ENCODE measurements at regions not wholly inside any gene's neighbourhood (a gene's known extent, or its start where the extent isn't known, plus 50 kb on each side); places are given as distances from the start of the nearest gene placed in this dataset.

DNA sequence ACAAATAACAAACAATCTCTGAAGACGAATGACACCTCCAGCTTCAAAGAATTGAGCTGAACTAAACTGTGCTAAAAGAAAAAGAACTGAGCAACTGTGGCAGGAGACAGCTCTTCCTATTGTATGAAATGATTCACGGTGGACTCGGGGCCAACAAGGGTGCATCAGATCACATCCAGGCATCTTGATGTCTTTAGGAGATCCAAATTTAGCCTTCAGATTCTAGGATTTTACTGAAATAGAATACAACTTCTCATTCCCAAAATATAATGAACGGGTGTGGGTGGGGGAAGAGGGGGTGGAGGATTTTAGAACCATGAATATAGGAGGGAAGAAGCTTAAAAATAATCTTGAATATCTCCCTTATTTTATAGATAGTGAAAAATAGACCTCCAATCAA, 631.8 kb downstream of the ELAVL2 start:
- no peak for DNase-seq

DNA sequence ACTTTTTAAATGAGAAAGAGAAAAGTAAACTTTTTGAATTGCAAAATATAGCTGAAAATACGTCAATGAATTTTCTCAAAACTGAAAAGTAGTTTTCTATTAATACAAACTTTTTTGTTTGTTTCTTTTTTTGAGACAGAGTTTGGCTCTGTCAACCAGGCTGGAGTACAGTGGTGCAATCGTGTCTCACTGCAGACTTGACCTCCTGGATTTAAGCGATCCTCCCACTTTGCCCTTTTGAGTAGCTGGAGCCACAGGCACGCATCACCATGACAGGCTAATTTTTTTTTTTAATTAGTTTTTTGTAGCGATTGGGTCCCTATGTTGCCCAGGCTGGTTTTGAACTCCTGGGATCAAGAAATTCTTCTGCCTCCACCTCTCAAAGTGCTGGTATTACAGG, 610.4 kb downstream of the ELAVL2 start:
- no peak for DNase-seq

DNA sequence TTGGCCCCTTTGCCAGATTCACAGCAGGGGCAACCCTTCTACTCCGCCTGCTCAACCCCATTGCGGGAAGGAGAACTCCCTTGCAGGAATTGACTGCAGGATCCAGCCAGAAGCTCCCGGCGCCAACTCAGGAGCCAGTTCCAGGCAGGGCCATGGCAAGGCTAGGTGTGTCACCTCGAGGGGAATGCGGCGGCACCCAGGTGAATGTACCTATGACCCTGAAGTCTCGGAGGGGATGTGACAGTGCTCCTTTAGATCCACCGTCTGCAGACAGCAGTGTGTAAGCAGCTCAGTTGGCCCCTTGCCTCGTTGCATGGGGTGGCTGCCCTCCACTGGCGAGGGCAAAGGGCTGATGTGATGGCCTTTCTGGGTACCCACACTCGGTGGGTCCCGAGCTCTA, 606.6 kb downstream of the ELAVL2 start:
- no peak for DNase-seq

DNA sequence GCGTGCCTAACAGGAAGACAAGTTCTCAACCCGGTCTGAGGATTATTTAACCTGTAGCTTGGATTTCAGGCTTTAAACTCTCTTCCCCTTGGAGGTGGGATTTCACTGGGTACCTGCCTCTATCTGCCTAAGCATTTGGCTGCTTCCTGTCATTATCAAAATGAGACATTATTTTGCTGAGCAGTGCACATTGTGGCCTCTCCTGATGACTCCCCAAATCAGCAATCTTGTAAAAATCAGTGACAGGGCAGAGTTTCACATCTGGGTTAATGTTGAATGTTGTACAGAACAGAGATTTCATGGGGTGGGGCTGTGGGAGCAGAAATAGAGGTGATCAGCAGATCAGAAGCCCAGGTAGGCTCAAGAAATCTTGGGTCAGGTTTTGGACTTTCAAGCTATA, 605.9 kb downstream of the ELAVL2 start:
- no peak for DNase-seq

DNA sequence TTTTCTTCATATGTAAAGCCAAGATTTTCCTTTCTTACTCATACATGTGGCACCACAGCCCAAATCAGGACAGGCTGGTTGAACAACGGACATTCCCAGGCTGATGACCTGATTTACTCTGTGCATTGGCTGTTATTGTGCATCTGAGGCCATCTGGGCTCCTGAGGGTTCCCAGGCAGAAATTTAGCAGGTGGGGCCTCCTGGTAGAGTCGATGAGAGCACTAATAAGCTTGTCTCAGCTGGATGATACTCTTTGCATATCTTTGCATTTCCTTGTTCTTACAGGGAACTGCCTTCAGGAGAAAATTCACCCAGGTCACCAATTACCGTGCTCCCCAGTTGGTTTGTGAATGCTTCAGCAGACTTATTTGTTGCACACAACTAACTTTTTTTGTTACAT, 605.1 kb downstream of the ELAVL2 start:
- no peak for DNase-seq

DNA sequence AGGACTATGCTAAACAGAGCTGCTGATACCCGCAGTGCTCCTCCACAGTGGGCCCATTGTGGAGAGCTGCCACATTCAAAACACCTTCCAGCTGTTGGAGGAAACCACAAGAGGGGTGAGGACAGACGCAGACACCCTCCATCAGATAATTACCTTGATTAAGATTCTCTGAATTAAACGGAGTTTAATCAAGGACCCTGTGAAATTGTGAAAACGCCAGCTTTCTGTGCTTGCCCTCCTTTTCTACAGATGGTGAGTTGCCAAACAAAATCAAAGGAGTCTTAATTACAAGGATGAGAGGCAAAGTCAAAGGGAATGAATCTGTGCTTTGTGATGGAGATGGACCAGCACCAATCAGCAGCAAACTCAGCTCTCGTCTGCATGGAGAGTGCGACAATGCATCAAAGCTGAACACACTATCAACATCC, 596.1 kb downstream of the ELAVL2 start:
- no peak for DNase-seq

DNA sequence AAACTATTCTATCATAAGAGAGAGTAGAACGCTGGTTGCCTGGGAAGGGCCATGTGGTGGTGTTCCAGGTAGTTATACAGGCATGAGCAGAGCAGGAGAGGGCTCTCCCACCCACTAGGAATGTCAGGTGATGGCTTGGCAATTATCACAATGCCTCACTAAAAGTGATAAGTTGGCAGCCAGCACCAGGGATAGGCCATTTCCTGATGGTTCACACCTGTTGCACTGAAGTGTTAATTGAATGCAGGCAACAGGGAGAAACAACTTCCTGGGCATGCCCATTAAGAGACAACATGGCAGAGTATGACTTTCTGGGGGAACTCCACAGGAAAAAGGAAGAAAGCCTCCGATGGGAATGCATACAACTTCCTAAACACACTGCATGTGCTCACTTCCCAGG, 593.2 kb downstream of the ELAVL2 start:
- DNase-seq = no peak

DNA sequence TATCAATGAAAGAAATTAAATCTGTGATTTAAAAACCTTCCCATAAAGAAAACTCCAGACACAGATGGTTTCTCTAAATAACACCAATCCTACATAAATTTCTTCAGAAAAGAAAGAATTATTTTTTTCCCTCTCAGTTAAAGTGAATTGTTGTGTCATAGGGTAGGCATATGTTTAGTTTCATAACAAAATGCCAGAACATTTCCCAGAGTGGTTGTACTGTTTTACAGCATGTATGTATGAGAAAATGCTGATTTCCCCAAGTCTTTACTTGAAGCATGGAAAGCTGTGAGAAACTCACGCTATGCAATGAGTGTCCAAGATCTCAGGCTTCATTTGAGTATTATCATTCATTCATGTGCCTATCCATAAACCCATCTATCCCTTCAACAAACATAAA, 582.5 kb downstream of the ELAVL2 start:
- DNase-seq = no peak

DNA sequence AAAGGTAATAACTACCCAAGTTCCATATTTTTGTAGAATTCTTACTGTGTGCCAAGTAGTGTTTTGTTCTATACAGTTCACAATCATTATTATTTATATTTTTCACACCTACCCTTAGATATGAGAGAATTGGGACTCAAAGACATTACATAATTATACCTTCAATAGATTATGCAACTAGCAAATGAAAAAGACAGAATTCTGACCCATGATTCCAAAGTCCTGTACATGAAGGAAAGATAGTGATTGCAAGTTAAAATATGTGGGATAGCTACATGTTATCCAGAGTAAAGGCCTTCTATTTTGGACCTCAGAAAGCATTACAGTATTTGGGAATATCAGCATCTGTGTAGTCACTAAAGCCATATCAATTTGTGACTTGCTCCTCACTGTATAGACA, 581.0 kb downstream of the ELAVL2 start:
- no peak for DNase-seq

DNA sequence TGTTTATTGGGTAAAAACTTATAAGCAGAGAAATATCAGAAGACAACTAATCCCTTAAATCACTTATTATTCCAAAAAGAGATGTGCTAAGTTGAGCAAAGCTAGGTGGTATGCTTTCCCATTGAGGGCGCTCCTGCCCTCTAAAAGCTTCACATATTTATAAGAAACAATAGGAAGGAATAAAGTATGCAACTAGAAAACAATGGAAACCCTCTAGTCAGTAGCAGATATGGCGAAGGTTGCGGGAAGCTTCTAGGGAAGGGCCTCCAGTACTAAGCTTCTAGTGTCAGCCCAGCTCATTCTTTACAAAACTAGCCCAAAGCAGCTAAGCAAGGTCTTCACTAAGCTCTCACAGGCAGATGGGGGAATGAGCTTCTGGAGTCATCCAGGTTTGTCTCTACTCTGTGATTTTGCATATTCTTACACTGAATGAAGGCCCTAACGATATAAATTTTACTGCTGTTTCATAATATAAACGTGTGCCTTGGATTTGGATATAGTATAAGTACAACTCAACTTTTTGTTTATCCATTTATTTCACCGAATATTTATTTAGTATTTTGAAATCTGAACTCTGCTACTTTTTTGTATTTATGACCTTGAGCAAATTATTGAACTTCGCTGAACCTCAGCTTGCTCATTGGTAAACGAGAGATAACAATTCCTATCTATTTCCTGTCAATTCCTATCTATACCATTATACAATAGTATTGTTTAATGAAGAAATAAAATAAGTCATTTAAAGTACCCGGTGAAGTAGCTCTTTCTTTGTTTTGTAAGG, 571.4 kb downstream of the ELAVL2 start:
- no peak for DNase-seq

DNA sequence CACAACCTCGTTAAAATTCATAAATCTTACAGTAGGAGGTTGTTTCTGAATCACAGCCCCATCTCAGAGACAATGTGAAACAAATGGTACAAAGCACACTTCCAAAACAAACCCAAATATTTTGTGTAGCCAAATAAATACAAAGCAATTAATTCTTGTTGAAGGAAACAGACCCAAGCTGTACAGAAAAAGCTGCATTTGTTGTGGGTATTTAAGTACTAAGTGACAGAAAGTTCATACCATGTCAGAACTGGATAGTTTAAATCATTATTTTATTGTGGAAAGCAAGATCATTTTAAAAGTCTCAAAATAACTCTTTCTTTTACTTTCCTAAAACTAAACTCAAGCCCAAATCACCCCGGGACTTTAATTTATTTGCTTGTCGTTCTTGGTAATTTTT, 570.7 kb downstream of the ELAVL2 start:
- DNase-seq = no peak

DNA sequence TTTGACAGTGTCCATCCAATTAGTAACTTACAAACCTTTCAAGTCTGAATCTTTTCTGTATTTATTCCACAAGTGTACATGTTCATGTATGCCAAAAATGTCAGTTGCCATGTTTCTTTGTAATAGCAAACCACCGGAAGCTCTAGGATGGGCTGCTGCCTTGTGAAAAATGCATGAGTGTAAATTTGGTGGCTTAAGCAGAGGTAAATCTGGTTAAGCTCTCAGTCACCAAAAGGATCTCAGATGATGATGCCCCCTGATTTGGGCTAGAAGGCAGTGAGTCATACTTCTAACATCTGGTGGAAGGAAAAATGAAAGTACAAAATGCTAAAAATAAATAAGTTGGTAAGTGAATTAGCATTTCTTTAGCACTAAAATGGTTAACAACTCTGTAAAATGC, 567.5 kb downstream of the ELAVL2 start:
- no peak for DNase-seq

DNA sequence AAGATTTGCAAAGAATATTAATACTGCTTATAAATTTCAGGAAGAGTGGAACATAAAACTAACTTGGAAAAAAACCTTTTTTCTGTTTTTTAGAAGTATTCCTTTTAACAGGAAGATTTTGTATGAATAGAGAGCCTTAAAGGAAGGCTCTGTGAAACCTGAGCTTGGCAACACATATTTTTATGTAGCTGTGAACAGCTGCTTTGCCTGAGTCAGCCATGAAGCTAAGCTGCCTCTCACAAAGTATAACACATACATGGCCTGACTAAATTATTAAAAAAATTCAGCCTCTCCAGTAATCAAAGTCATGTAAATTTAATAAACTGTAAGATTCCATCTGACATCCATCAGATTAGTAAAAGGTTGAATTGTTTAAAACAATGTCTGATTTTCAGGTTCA, 547.5 kb downstream of the ELAVL2 start:
- DNase-seq = no peak

DNA sequence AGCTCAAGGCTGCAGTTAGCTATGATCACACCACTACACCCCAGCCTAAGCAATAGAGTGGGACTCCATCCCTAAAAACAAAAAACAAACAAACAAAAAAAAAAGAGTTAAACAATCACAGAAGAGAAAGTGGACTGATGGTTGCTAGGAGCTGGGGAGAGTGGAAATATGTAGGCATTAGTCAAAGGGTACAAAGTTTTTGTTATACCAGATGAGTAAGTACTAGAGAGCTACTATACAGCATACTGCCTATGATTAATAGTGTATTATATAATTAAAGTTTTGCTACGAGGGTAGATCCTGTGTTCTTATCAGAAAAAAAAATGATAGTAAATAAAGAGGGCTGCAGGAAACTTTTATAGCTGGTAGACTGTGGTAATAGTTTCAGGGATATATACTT, 538.6 kb downstream of the ELAVL2 start:
- no peak for DNase-seq

DNA sequence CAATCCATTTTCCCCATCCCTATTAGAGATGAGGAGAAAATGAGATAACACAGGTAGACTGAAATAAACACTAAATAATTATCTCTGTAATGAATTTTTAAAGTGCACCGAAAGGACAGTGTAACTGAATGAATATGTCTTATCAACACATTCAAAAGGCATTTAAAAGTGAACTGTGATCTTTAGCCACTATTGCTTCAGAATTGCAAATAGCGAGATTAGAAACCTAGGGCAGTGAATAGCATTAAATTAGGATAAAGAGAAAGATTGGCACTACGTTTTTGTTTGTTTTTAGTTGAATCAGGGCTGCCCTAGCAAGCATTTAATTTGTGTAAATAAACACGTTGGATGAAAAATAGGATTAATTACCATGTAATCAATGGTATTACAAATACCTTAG, 537.5 kb downstream of the ELAVL2 start:
- no peak for DNase-seq

DNA sequence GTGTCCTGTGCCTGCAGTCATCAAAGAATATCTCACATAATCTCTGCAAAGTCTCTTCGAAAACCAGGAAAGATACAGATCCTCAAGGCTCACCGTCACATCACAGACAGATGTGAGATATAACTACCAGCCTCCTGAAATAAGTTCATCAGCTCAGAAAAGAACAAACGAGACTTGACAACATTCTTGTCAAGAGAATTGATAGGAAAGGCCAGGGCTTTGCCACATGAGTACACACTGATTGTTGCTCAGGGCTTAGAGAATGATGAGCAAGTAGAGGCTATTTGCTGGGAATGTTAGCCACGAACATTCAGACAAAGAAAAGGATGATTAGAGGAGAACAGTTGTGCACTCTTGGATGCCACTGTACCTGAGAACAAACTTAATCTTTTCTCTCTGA, 535.1 kb downstream of the ELAVL2 start:
- DNase-seq = no peak

DNA sequence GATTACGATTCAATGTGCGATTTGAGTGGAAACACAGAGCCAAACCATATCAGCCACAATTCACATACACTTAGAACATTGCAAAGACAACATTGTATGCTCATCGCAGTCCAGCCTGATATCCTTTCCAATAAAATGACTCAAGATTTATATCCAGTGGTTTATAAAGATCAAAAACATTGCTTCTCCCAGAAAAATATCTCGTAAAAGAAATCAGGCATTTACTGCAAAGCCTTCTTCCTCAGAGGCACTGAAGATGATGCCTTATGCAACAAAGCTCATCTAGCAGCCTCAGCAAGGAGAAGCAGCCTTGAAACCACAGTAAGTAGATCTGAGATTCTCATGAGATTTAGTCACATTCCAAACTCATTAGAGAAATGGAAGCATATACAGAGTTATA, 523.8 kb downstream of the ELAVL2 start:
- DNase-seq = no peak

DNA sequence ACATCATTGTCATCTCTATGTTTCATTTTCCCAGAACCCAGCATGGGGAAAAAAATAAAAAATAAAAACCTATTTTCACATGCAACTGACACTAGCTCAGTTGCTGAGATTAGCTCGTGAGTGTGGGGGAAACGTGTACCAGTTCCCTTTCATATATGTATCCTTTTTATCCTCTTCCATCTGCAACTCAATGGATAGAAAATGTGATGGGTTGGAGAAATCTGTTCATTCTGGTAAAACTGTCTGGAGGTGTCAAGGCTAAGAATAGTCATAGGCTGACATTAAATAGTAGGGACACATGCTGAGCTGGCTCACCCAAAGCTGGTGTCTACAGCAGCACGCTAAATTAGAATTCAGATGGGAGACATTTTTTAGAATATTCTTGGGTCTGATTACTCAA, 519.3 kb downstream of the ELAVL2 start:
- DNase-seq = no peak

DNA sequence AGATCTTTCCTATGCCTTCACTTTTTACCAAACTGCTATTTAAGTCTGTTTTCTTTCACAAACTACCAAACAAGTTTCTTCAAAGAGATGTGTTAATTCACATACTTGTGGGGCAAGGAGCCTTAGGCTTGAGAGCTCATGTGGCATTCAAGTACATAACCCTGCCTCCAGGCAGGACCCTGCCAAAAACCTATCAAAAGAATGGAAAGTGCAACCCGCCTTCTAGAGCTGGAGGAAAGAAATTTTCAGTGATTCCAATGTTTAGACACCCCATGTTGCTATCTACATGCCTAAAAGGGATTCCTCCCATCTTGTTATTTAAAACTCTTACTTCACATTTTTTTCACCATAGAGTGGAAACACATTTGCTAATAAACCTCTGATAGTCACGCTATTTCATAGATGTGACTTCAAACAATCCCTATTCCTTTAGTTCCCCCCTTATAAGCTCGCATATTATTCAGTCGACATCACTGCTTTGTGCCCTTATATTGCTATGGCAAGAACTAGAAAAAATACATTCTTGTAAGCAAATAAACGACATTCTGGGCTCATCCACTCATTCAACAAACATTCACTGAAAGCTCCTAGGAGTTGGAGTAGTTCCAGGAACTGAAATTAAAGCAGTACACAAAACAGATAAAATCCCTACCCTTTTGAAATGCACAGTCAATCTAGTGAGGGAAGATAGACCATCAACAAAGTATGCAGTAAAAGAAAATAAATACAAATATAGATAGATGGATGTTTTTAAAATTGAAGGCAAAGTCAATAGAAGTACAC, 518.1 kb downstream of the ELAVL2 start:
- no peak for DNase-seq

DNA sequence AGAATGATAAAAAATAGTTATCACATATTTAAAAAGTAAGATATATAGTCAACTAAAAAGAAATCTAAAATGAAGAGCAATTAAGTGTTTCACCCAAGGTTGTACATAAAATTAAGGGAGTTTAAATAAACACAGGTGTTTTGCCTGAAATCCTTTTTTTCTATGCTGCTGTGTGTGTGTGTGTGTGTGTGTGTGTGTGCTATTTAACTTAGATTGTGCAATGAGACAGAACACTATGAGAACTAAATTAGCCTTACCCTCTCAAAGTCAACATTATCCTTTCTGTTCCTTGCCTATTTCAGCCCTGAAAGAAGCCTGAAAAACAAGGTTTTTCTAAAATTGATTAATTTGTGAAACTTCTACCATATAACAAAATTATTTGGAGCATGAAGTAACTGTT, 516.2 kb downstream of the ELAVL2 start:
- no peak for DNase-seq

DNA sequence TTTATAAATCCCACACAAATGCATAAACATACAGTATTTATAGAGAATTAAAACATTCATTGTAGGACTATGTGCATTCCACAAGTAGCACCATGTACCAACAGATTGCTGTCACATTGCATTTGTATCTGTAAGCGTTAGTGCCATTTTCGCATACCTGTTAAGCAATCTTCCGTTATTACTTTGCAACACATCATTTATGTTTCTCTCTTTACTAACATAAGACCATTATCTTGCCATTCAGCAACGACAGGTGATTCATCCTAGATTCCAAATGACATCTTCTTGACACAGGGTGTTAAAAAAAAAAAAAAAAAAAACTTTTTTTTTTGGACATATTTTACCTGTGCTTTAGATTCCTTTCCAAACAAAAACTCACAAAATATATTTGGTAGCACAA, 511.8 kb downstream of the ELAVL2 start:
- DNase-seq = no peak

DNA sequence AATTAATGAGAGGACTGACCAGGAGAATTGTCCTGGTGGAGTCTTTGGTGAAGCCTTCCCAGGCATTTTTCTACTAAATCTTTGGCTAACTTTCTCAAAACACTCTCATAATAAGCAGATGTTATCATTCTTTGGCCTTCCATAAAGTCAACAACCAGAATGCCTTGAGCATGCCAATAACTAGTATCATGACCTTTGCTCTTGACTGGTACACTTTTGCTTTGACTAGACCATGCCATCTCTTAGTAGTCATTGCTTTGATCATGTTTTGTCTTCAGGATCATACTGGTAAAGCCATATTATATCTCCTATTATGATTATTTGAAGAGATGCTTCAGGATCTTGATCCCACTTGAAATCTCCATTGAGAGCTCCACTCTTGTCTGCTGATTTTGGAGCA, 506.9 kb downstream of the ELAVL2 start:
- DNase-seq = no peak

DNA sequence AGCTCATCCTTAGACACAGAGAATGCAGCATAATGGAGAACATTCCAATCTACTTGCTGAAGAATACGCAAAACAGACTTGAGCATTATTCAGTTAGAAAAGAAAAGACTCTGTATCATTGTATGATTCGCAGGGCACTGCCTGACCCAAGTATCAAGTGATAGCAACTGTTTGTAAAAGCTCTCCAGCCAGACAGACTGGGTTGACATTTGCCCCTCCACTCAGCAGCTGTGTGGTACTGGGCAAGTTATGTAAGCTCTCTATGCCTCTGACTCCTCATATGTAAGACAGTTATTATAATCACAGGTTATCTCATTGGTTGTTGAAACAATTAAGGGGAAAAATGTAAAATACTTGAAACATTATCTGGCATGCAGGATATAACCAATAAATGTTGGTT, 505.0 kb downstream of the ELAVL2 start:
- DNase-seq = no peak

DNA sequence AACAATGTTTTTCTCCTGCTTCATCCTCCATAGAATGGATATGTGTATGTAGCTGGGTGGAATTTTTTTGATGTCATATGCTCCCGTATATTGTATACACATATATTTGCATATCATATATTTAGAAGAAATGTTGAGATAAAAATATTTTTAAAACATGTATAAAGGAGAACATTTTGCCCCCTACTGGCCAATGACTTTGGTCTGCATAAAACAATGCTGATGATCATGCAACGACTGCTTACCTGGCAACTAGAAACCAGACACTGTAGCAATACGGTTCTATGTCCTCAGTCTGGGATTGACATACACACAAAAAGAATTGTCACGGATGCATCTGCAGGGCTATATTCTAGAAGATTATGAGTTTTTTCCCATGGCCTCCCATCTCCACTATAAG, 503.6 kb downstream of the ELAVL2 start:
- no peak for DNase-seq
